KMS-11 (cell line): ENCODE measurements at regions not wholly inside any gene's neighbourhood (a gene's known extent, or its start where the extent isn't known, plus 50 kb on each side); places are given as distances from the start of the nearest gene placed in this dataset.

Experiments
- H2AFZ ChIP-seq: fragments of 200-600 bp; sonication (generic); 2 replicates; pipeline ENCODE4 v1.6.1; 2016; ENCODE audit warnings: antibody characterized with exemption, mixed run types, low read depth
- H3K27ac ChIP-seq: fragments of 200-600 bp; sonication (generic); 2 replicates; pipeline ENCODE4 v1.6.1; 2016; ENCODE audit warnings: mild to moderate bottlenecking, mixed run types
- H3K27me3 ChIP-seq: fragments of 200-600 bp; sonication (generic); 2 replicates; pipeline ENCODE4 v1.6.1; 2017; ENCODE audit warnings: mild to moderate bottlenecking, low read depth, mixed run types, moderate library complexity; ENCODE audit not compliant: insufficient read depth
- H3K36me3 ChIP-seq: fragments of 200-600 bp; sonication (generic); 2 replicates; pipeline ENCODE4 v1.6.1; 2017; ENCODE audit warnings: mild to moderate bottlenecking, mixed run types; ENCODE audit not compliant: insufficient read depth
- H3K4me1 ChIP-seq: fragments of 200-600 bp; sonication (generic); 2 replicates; pipeline ENCODE4 v1.6.1; 2016; ENCODE audit warnings: mild to moderate bottlenecking, low read depth, mixed run types; ENCODE audit not compliant: poor library complexity, severe bottlenecking
- H3K4me2 ChIP-seq: fragments of 200-600 bp; sonication (generic); 2 replicates; pipeline ENCODE4 v1.7.0; 2016; ENCODE audit warnings: mild to moderate bottlenecking, mixed run types
- H3K4me3 ChIP-seq: fragments of 200-600 bp; sonication (generic); IDR thresholded peaks from 2 replicates; pipeline ENCODE4 v1.6.1; 2017; ENCODE audit warnings: low read depth, low read length, mixed read lengths; ENCODE audit not compliant: insufficient read depth
- H3K79me2 ChIP-seq: fragments of 200-600 bp; sonication (generic); 2 replicates; pipeline ENCODE4 v1.6.1; 2016; ENCODE audit warnings: low read depth, mixed run types; ENCODE audit not compliant: insufficient read depth
- H3K9ac ChIP-seq: fragments of 200-600 bp; sonication (generic); 2 replicates; pipeline ENCODE4 v1.6.1; 2016; ENCODE audit warnings: mild to moderate bottlenecking, mixed run types
- H4K20me1 ChIP-seq: fragments of 200-600 bp; sonication (generic); 2 replicates; pipeline ENCODE4 v1.6.1; 2016; ENCODE audit warnings: mild to moderate bottlenecking, mixed run types; ENCODE audit not compliant: insufficient read depth
- CTCF ChIP-seq: fragments of 200-600 bp; sonication (generic); conservative IDR thresholded peaks from 2 replicates; pipeline ENCODE4 v1.6.1; 2017; ENCODE audit warnings: low read depth, mild to moderate bottlenecking, antibody characterized with exemption, low read length, moderate library complexity, mixed read lengths

- Histone ChIP-seq H3K36me3 (no peaks in the 10 kb centered on the region), H3K79me2 (no peaks in the 10 kb centered on the region), H4K20me1 (no peaks in the 10 kb centered on the region), H3K4me1 (no peaks in the 10 kb centered on the region), H3K4me3 (no peak overlapping the region), H3K4me2 (no peak overlapping the region), H3K9ac (no peak overlapping the region), H3K27ac (no peak overlapping the region), H3K27me3 (no peaks in the 10 kb centered on the region), H2AFZ (no peak overlapping the region)
- no peak for TF ChIP-seq CTCF
Measured at GRCh38 chr5:13609504-13609903, 335.0 kb downstream of the DNAH5 start.

GRCh38 chr5:13606051-13606450 is 338.4 kb downstream of the DNAH5 start:
- no peak for TF ChIP-seq CTCF
- H3K9ac ChIP-seq, result no peak overlapping the region
- H2AFZ ChIP-seq, result no peak overlapping the region
- no peak overlapping the region for H3K4me3 ChIP-seq
- no peaks in the 10 kb centered on the region for H3K36me3 ChIP-seq
- no peaks in the 10 kb centered on the region for H3K27me3 ChIP-seq
- no peak overlapping the region for H3K27ac ChIP-seq
- H3K79me2 ChIP-seq, result no peaks in the 10 kb centered on the region
- no peaks in the 10 kb centered on the region for H4K20me1 ChIP-seq
- no peaks in the 10 kb centered on the region for H3K4me1 ChIP-seq
- no peak overlapping the region for H3K4me2 ChIP-seq

- Histone ChIP-seq H3K9ac (no peak overlapping the region), H3K27ac (no peak overlapping the region), H3K36me3 (no peaks in the 10 kb centered on the region), H3K27me3 (no peaks in the 10 kb centered on the region), H3K79me2 (no peaks in the 10 kb centered on the region), H4K20me1 (no peaks in the 10 kb centered on the region), H3K4me3 (no peak overlapping the region), H3K4me2 (no peak overlapping the region), H3K4me1 (no peaks in the 10 kb centered on the region), H2AFZ (no peak overlapping the region)
- TF ChIP-seq CTCF, result no peak
Measured at GRCh38 chr5:13601112-13601511, 343.4 kb downstream of the DNAH5 start.

- H4K20me1 ChIP-seq, result no peaks in the 10 kb centered on the region
- H3K4me1 ChIP-seq, result no peaks in the 10 kb centered on the region
- no peak overlapping the region for H2AFZ ChIP-seq
- no peak overlapping the region for H3K4me2 ChIP-seq
- H3K27ac ChIP-seq, result no peak overlapping the region
- H3K36me3 ChIP-seq, result no peaks in the 10 kb centered on the region
- H3K9ac ChIP-seq, result no peak overlapping the region
- no peak overlapping the region for H3K4me3 ChIP-seq
- H3K79me2 ChIP-seq, result no peaks in the 10 kb centered on the region
- H3K27me3 ChIP-seq, result no peaks in the 10 kb centered on the region
- no peak for TF ChIP-seq CTCF
Measured at GRCh38 chr5:13595978-13596377, 348.5 kb downstream of the DNAH5 start.

GRCh38 chr5:13591621-13592020 is 352.9 kb downstream of the DNAH5 start:
- Histone ChIP-seq H3K4me1 (no peaks in the 10 kb centered on the region), H2AFZ (no peak overlapping the region), H3K9ac (no peak overlapping the region), H3K27me3 (no peaks in the 10 kb centered on the region), H3K4me2 (no peak overlapping the region), H4K20me1 (no peaks in the 10 kb centered on the region), H3K79me2 (no peaks in the 10 kb centered on the region), H3K27ac (no peak overlapping the region), H3K36me3 (no peaks in the 10 kb centered on the region), H3K4me3 (no peak overlapping the region)
- no peak for TF ChIP-seq CTCF
